Keratinocyte (primary cell): ENCODE measurements at regions not wholly inside any gene's neighbourhood (a gene's known extent, or its start where the extent isn't known, plus 50 kb on each side); places are given as distances from the start of the nearest gene placed in this dataset.

Experiments
- CTCF ChIP-seq, 3 experiments: IDR thresholded peaks in 1 of 3; conservative IDR thresholded peaks in 1 of 3; optimal IDR thresholded peaks in 1 of 3; 2 replicates in 2 of 3; 3 replicates in 1 of 3; pipeline versions ENCODE3 to v1.5.1; 2011; ENCODE audit warnings: low read length in 3 of 3, mild to moderate bottlenecking in 3 of 3, moderate library complexity in 2 of 3, control low read depth in 1 of 3, inconsistent platforms in 1 of 3; ENCODE audit not compliant: insufficient read depth in 2 of 3; ENCODE audit errors: extremely low read depth in 1 of 3
- EZH2 ChIP-seq: IDR thresholded peaks from one replicate; pipeline ENCODE4 v1.6.1; 2012; ENCODE audit warnings: inconsistent platforms, mild to moderate bottlenecking, low read length, moderate library complexity

- TF ChIP-seq EZH2 (no peak), CTCF (optimal IDR thresholded peaks at IDR 0.05 in 1 of 3, IDR thresholded peaks at IDR 0.05 in 1 of 3, conservative IDR thresholded peaks at IDR 0.05 in 1 of 3; ENCODE audit: extremely low read depth in 1 of 3, insufficient read depth in 2 of 3, low read length in 3 of 3) (no peak)
Measured at GRCh38 chr4:79597266-79597665, 189.2 kb upstream of the GK2 start.
